Liver (tissue), 8 donors: ENCODE measurements at regions not wholly inside any gene's neighbourhood (a gene's known extent, or its start where the extent isn't known, plus 50 kb on each side); places are given as distances from the start of the nearest gene placed in this dataset.

Source experiments
- DNase-seq: peaks from one replicate; pipeline ENCODE4 v3.0.0-alpha.2; 2017; ENCODE audit warnings: low spot score
- H3K27ac ChIP-seq, 2 donors: one replicate each; pipeline ENCODE4 v1.7.0; 2013; ENCODE audit warnings: inconsistent platforms in 2 of 2, low read length in 2 of 2, control low read depth in 1 of 2, low read depth in 1 of 2, mild to moderate bottlenecking in 1 of 2
- H3K27me3 ChIP-seq, 4 donors: one replicate each; pipeline versions ENCODE4 v1.6.1 to v1.7.0; 2013; ENCODE audit warnings: low read length in 3 of 4, inconsistent platforms in 1 of 4, mild to moderate bottlenecking in 1 of 4, moderate library complexity in 1 of 4; ENCODE audit not compliant: control insufficient read depth in 4 of 4, insufficient read depth in 4 of 4
- H3K36me3 ChIP-seq, 4 donors: one replicate each; pipeline versions ENCODE4 v1.6.1 to v1.7.0; 2013; ENCODE audit warnings: low read length in 3 of 4, mild to moderate bottlenecking in 3 of 4, low read depth in 1 of 4, moderate library complexity in 1 of 4; ENCODE audit not compliant: control insufficient read depth in 4 of 4, insufficient read depth in 3 of 4
- H3K4me1 ChIP-seq, 4 donors: one replicate each; pipeline versions ENCODE4 v1.6.1 to v1.7.0; 2013; ENCODE audit warnings: low read length in 3 of 4, mild to moderate bottlenecking in 3 of 4, moderate library complexity in 1 of 4; ENCODE audit not compliant: control insufficient read depth in 4 of 4, insufficient read depth in 4 of 4
- H3K4me3 ChIP-seq, 3 donors: one replicate each; pipeline versions ENCODE4 v1.6.1 to v1.7.0; 2013; ENCODE audit warnings: low read length in 3 of 3, control low read depth in 1 of 3, low read depth in 1 of 3, mild to moderate bottlenecking in 1 of 3
- H3K9ac ChIP-seq, 2 donors: one replicate each; pipeline ENCODE4 v1.7.0; 2013; ENCODE audit warnings: low read length in 2 of 2, mild to moderate bottlenecking in 2 of 2, moderate library complexity in 2 of 2, control low read depth in 1 of 2, low read depth in 1 of 2
- H3K9me3 ChIP-seq, 4 donors: one replicate each; pipeline versions ENCODE4 v1.6.1 to v1.7.0; 2013; ENCODE audit warnings: low read length in 3 of 4; ENCODE audit not compliant: control insufficient read depth in 4 of 4
- EGR1 ChIP-seq, 2 donors: IDR thresholded peaks; 2 replicates each; pipeline ENCODE4 v1.6.1; 2016 to 2018; ENCODE audit warnings: antibody characterized with exemption in 2 of 2, low read depth in 2 of 2
- FOXA1 ChIP-seq: IDR thresholded peaks from 2 replicates; pipeline ENCODE4 v1.6.1; 2016; ENCODE audit warnings: antibody characterized with exemption
- FOXA2 ChIP-seq: IDR thresholded peaks from 2 replicates; pipeline ENCODE4 v1.6.1; 2016; ENCODE audit warnings: antibody characterized with exemption
- GABPA ChIP-seq, 2 donors: IDR thresholded peaks in 1 of 2; conservative IDR thresholded peaks in 1 of 2; 2 replicates each; pipeline ENCODE4 v1.6.1; 2016; ENCODE audit warnings: antibody characterized with exemption in 2 of 2, mild to moderate bottlenecking in 1 of 2, moderate library complexity in 1 of 2
- HNF4A ChIP-seq, 2 donors: conservative IDR thresholded peaks; 2 replicates each; pipeline ENCODE4 v1.6.1; 2016; ENCODE audit warnings: antibody characterized with exemption in 2 of 2, mild to moderate bottlenecking in 2 of 2
- HNF4G ChIP-seq: IDR thresholded peaks from 2 replicates; pipeline ENCODE4 v1.6.1; 2016; ENCODE audit warnings: antibody characterized with exemption
- JUND ChIP-seq, 2 donors: IDR thresholded peaks; 2 replicates each; pipeline ENCODE4 v1.6.1; 2016; ENCODE audit warnings: antibody characterized with exemption in 2 of 2
- NR2F2 ChIP-seq: IDR thresholded peaks from 2 replicates; pipeline ENCODE4 v1.6.1; 2016; ENCODE audit warnings: antibody characterized with exemption
- RAD21 ChIP-seq, 2 donors: IDR thresholded peaks; 2 replicates each; pipeline ENCODE4 v1.6.1; 2016; ENCODE audit warnings: antibody characterized with exemption in 2 of 2, mild to moderate bottlenecking in 2 of 2
- RXRA ChIP-seq, 2 donors: IDR thresholded peaks; 2 replicates each; pipeline ENCODE4 v1.6.1; 2017 to 2018; ENCODE audit warnings: antibody characterized with exemption in 2 of 2, mild to moderate bottlenecking in 1 of 2
- SP1 ChIP-seq: IDR thresholded peaks from 2 replicates; pipeline ENCODE4 v1.6.1; 2018; ENCODE audit warnings: antibody characterized with exemption, mild to moderate bottlenecking
- TAF1 ChIP-seq: conservative IDR thresholded peaks from 2 replicates; pipeline ENCODE4 v1.6.1; 2016; ENCODE audit warnings: antibody characterized with exemption, mild to moderate bottlenecking
- YY1 ChIP-seq: IDR thresholded peaks from 2 replicates; pipeline ENCODE4 v1.6.1; 2016; ENCODE audit warnings: antibody characterized with exemption, mild to moderate bottlenecking
- WGBS: extraction: QIAGEN DNeasy Blood & Tissue Kit; methylation state at CpG from one replicate; pipeline ENCODE4 v1.1.7; 2013; 5-methylcytosine and 5-hydroxymethylcytosine counted together
- TF ChIP-seq, protein P1 (sequence below): fragments of 150-350 bp; IDR thresholded peaks from 2 replicates; pipeline ENCODE4 v1.5.1; 2017; ENCODE audit warnings: improper control_type of control experiment, low read depth, low read length; ENCODE audit not compliant: missing input control
- TF ChIP-seq, protein P2 (sequence below): IDR thresholded peaks from 2 replicates; pipeline ENCODE4 v1.6.1; 2016; ENCODE audit warnings: antibody characterized with exemption
- TF ChIP-seq, protein P3 (sequence below): IDR thresholded peaks from 2 replicates; pipeline ENCODE4 v1.6.1; 2016; ENCODE audit warnings: antibody characterized with exemption, mild to moderate bottlenecking
- TF ChIP-seq, protein P4 (sequence below): IDR thresholded peaks from 2 replicates; pipeline ENCODE4 v1.6.1; 2016; ENCODE audit warnings: antibody characterized with exemption
- TF ChIP-seq, protein P5 (sequence below): IDR thresholded peaks from 2 replicates; pipeline ENCODE4 v1.6.1; 2016; ENCODE audit warnings: antibody characterized with exemption
- donor health status: healthy.
- donor health status: healthy.
- donor health status: healthy.
- donor health status: healthy.
- donor health status: healthy.

DNA sequence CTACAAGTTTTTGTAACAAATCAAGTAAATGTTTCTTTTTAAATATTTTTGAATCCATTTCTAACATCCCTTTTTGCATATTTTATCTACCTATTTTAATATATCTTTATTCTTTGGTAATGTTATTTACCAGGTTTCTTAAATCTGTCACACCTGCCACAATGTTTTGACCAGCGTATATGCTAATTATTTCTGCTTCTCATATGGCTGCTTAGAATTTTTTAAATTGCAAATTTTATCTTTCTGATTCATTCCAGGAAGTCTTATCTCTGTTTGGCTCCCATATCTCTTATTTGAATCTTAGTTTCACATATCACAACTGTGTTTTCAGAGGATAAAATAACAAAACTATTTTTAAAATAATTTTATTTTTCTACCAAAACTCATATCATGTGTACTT, 1411.1 kb downstream of the KCNT2 start:
- no peaks in the 10 kb centered on the region for H3K36me3 ChIP-seq
- no peaks in the 10 kb centered on the region for H3K27me3 ChIP-seq
- DNase-seq, result no peak
- WGBS, result 86% methylated on average over 1 of the region's 1 CpG
- H3K9me3 ChIP-seq, result no peaks in the 10 kb centered on the region
- H3K27ac ChIP-seq, result no peak overlapping the region
- H3K4me3 ChIP-seq, result no peak overlapping the region
- no peak for TF ChIP-seq GABPA (IDR thresholded peaks at IDR 0.05 in 1 of 2, conservative IDR thresholded peaks at IDR 0.05 in 1 of 2)
- TF ChIP-seq RXRA (IDR thresholded peaks at IDR 0.05), result no peak
- no peak for TF ChIP-seq NR2F2
- TF ChIP-seq, protein P1, sequence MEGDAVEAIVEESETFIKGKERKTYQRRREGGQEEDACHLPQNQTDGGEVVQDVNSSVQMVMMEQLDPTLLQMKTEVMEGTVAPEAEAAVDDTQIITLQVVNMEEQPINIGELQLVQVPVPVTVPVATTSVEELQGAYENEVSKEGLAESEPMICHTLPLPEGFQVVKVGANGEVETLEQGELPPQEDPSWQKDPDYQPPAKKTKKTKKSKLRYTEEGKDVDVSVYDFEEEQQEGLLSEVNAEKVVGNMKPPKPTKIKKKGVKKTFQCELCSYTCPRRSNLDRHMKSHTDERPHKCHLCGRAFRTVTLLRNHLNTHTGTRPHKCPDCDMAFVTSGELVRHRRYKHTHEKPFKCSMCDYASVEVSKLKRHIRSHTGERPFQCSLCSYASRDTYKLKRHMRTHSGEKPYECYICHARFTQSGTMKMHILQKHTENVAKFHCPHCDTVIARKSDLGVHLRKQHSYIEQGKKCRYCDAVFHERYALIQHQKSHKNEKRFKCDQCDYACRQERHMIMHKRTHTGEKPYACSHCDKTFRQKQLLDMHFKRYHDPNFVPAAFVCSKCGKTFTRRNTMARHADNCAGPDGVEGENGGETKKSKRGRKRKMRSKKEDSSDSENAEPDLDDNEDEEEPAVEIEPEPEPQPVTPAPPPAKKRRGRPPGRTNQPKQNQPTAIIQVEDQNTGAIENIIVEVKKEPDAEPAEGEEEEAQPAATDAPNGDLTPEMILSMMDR, result no peak
- no peak for TF ChIP-seq EGR1 (IDR thresholded peaks at IDR 0.05; ENCODE audit: low read depth in 2 of 2)
- H3K4me1 ChIP-seq, result no peaks in the 10 kb centered on the region
- no peak overlapping the region for H3K9ac ChIP-seq

DNA sequence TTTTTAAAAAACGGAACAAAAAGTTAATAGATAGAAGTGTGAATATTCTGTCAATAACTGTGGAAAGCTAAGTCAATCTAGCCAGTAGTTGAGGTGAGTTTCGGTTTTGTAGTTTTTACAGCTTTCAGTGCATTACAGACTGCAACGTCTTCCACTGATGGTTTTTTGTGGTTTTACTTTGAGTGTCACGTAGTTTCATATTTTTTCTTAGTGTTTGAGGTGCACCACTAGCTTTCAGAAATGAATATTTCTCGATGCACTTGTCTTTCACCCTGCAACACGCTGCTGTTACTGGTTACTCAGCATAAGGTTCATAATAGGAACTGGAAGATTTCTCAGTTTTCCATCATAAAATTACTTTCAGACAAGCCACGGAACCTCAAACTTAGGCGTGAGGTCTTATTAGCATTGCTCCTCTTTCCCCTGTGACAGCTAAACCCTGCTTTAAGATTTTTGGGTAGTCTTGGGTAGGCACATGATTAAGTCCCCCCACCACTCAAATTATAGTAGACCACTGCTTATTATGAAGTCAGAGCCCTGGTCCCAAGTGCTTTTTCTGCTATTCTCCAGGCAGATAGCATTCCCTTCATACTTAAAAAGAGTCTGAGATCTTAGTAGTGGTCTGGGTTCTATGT, 1412.7 kb downstream of the KCNT2 start:
- 70% methylated on average over 8 of the region's 8 CpGs for WGBS
- Histone ChIP-seq H3K36me3 (no peaks in the 10 kb centered on the region), H3K27me3 (no peaks in the 10 kb centered on the region), H3K9me3 (no peaks in the 10 kb centered on the region), H3K4me1 (no peaks in the 10 kb centered on the region), H3K27ac (no peak overlapping the region), H3K4me3 (no peak overlapping the region), H3K9ac (no peak overlapping the region)
- TF ChIP-seq JUND (IDR thresholded peaks at IDR 0.05), result no peak
- TF ChIP-seq GABPA (IDR thresholded peaks at IDR 0.05 in 1 of 2, conservative IDR thresholded peaks at IDR 0.05 in 1 of 2), result no peak
- TF ChIP-seq FOXA2, result no peak
- TF ChIP-seq RAD21 (IDR thresholded peaks at IDR 0.05), result no peak
- TF ChIP-seq, protein P1, result no peak
- TF ChIP-seq, protein P2, sequence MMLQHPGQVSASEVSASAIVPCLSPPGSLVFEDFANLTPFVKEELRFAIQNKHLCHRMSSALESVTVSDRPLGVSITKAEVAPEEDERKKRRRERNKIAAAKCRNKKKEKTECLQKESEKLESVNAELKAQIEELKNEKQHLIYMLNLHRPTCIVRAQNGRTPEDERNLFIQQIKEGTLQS, result no peak
- TF ChIP-seq, protein P3, sequence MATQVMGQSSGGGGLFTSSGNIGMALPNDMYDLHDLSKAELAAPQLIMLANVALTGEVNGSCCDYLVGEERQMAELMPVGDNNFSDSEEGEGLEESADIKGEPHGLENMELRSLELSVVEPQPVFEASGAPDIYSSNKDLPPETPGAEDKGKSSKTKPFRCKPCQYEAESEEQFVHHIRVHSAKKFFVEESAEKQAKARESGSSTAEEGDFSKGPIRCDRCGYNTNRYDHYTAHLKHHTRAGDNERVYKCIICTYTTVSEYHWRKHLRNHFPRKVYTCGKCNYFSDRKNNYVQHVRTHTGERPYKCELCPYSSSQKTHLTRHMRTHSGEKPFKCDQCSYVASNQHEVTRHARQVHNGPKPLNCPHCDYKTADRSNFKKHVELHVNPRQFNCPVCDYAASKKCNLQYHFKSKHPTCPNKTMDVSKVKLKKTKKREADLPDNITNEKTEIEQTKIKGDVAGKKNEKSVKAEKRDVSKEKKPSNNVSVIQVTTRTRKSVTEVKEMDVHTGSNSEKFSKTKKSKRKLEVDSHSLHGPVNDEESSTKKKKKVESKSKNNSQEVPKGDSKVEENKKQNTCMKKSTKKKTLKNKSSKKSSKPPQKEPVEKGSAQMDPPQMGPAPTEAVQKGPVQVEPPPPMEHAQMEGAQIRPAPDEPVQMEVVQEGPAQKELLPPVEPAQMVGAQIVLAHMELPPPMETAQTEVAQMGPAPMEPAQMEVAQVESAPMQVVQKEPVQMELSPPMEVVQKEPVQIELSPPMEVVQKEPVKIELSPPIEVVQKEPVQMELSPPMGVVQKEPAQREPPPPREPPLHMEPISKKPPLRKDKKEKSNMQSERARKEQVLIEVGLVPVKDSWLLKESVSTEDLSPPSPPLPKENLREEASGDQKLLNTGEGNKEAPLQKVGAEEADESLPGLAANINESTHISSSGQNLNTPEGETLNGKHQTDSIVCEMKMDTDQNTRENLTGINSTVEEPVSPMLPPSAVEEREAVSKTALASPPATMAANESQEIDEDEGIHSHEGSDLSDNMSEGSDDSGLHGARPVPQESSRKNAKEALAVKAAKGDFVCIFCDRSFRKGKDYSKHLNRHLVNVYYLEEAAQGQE, result no peak
- TF ChIP-seq NR2F2, result no peak
- TF ChIP-seq SP1, result no peak
- TF ChIP-seq RXRA (IDR thresholded peaks at IDR 0.05), result no peak
- no peak for TF ChIP-seq HNF4G
- no peak for TF ChIP-seq YY1
- no peak for TF ChIP-seq TAF1
- TF ChIP-seq, protein P4, sequence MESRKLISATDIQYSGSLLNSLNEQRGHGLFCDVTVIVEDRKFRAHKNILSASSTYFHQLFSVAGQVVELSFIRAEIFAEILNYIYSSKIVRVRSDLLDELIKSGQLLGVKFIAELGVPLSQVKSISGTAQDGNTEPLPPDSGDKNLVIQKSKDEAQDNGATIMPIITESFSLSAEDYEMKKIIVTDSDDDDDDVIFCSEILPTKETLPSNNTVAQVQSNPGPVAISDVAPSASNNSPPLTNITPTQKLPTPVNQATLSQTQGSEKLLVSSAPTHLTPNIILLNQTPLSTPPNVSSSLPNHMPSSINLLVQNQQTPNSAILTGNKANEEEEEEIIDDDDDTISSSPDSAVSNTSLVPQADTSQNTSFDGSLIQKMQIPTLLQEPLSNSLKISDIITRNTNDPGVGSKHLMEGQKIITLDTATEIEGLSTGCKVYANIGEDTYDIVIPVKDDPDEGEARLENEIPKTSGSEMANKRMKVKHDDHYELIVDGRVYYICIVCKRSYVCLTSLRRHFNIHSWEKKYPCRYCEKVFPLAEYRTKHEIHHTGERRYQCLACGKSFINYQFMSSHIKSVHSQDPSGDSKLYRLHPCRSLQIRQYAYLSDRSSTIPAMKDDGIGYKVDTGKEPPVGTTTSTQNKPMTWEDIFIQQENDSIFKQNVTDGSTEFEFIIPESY, result no peak
- no peak for TF ChIP-seq HNF4A (conservative IDR thresholded peaks at IDR 0.05)
- TF ChIP-seq, protein P5, sequence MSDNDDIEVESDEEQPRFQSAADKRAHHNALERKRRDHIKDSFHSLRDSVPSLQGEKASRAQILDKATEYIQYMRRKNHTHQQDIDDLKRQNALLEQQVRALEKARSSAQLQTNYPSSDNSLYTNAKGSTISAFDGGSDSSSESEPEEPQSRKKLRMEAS, result no peak
- no peak for TF ChIP-seq FOXA1
- no peak for TF ChIP-seq EGR1 (IDR thresholded peaks at IDR 0.05; ENCODE audit: low read depth in 2 of 2)
- no peak for DNase-seq
